ENCODE measurements at regions not wholly inside any gene's neighbourhood (a gene's known extent, or its start where the extent isn't known, plus 50 kb on each side); places are given as distances from the start of the nearest gene placed in this dataset.
"Not testable (repeated sequence)": the region's sequence is repeated elsewhere in the genome, so short reads cannot be mapped to it uniquely, and the experiment has no call there.

DNA sequence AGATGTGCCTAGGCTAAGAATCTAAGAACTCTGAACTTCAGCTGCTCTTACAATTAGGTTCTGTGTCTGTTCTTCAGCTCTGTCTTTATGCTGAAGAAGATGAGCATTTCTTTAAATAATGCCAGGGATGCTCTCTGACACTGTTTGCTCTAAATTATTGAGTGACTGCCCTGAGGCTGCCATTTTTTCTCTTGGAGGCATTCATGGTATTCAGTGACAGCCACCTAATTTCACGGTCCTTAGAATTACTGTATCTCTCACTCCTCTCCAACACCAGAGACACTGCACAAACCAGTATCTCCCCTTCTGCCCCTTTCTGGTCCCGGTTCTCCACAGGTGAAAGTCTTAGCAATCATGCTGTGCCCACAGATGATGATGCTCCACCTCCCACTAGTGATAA lies 123.6 kb upstream of the MPHOSPH6 start:
- H3K27me3 ChIP-seq = peaks cover 6% of the 10 kb centered on the region
- TF ChIP-seq, protein P1, sequence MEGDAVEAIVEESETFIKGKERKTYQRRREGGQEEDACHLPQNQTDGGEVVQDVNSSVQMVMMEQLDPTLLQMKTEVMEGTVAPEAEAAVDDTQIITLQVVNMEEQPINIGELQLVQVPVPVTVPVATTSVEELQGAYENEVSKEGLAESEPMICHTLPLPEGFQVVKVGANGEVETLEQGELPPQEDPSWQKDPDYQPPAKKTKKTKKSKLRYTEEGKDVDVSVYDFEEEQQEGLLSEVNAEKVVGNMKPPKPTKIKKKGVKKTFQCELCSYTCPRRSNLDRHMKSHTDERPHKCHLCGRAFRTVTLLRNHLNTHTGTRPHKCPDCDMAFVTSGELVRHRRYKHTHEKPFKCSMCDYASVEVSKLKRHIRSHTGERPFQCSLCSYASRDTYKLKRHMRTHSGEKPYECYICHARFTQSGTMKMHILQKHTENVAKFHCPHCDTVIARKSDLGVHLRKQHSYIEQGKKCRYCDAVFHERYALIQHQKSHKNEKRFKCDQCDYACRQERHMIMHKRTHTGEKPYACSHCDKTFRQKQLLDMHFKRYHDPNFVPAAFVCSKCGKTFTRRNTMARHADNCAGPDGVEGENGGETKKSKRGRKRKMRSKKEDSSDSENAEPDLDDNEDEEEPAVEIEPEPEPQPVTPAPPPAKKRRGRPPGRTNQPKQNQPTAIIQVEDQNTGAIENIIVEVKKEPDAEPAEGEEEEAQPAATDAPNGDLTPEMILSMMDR (IDR thresholded peaks at IDR 0.05; ENCODE audit: low read depth, low read length) = no peak
- H3K27ac ChIP-seq = no peak overlapping the region
- H3K36me3 ChIP-seq = no peaks in the 10 kb centered on the region
- H3K4me3 ChIP-seq = no peak overlapping the region
- no peaks in the 10 kb centered on the region for H3K4me1 ChIP-seq (ENCODE audit: low read depth)
- no peak for DNase-seq (ENCODE audit: low read depth in 1 of 2, low spot score in 1 of 2)
- no peaks in the 10 kb centered on the region for H3K9me3 ChIP-seq (ENCODE audit: low read depth)

DNA sequence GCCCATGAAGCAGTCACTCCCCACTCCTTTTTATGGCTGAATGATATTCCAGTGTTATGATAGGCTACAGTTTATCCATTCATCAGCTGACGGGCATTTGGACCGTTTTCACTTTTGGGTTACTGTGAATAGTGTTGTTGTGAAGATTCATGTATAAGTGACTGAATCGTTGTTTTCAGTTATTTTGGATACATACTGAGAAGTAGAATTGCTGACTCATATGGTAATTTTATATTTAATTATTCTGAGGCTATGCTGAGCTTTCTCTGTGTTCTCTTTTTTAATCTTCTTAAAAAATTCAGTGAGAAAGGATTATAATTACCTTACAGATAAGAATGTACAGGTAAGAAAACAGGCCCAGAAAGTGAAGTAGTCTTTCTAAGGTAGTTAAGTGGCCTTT lies 117.9 kb upstream of the MPHOSPH6 start:
- peaks cover 11% of the 10 kb centered on the region for H3K27me3 ChIP-seq
- H3K4me3 ChIP-seq = no peak overlapping the region
- TF ChIP-seq, protein P1 (IDR thresholded peaks at IDR 0.05; ENCODE audit: low read depth, low read length) = no peak
- H3K27ac ChIP-seq = no peak overlapping the region
- no peaks in the 10 kb centered on the region for H3K36me3 ChIP-seq
- H3K9me3 ChIP-seq (ENCODE audit: low read depth) = no peaks in the 10 kb centered on the region
- H3K4me1 ChIP-seq (ENCODE audit: low read depth) = no peaks in the 10 kb centered on the region
- DNase-seq (ENCODE audit: low read depth in 1 of 2, low spot score in 1 of 2) = no peak

GRCh38 chr16:82282662-82283061 lies 112.6 kb upstream of the MPHOSPH6 start:
- H3K27me3 ChIP-seq = peaks cover 5% of the 10 kb centered on the region
- H3K4me3 ChIP-seq = no peak overlapping the region
- H3K27ac ChIP-seq = no peak overlapping the region
- no peaks in the 10 kb centered on the region for H3K36me3 ChIP-seq
- no peak for DNase-seq (ENCODE audit: low read depth in 1 of 2, low spot score in 1 of 2)
- H3K9me3 ChIP-seq (ENCODE audit: low read depth) = no peaks in the 10 kb centered on the region
- TF ChIP-seq, protein P1 (IDR thresholded peaks at IDR 0.05; ENCODE audit: low read depth, low read length) = no peak
- no peaks in the 10 kb centered on the region for H3K4me1 ChIP-seq (ENCODE audit: low read depth)

GRCh38 chr16:82281544-82281943 lies 111.5 kb upstream of the MPHOSPH6 start:
- no peaks in the 10 kb centered on the region for H3K9me3 ChIP-seq (ENCODE audit: low read depth)
- H3K4me3 ChIP-seq = no peak overlapping the region
- H3K27me3 ChIP-seq = peaks cover 8% of the 10 kb centered on the region
- TF ChIP-seq, protein P1 (IDR thresholded peaks at IDR 0.05; ENCODE audit: low read depth, low read length) = no peak
- no peaks in the 10 kb centered on the region for H3K36me3 ChIP-seq
- H3K27ac ChIP-seq = no peak overlapping the region
- no peak for DNase-seq (ENCODE audit: low read depth in 1 of 2, low spot score in 1 of 2)
- H3K4me1 ChIP-seq (ENCODE audit: low read depth) = no peaks in the 10 kb centered on the region

GRCh38 chr16:82280867-82281266 lies 110.8 kb upstream of the MPHOSPH6 start:
- no peak overlapping the region for H3K27ac ChIP-seq
- DNase-seq (ENCODE audit: low read depth in 1 of 2, low spot score in 1 of 2) = no peak
- no peaks in the 10 kb centered on the region for H3K9me3 ChIP-seq (ENCODE audit: low read depth)
- H3K4me1 ChIP-seq (ENCODE audit: low read depth) = no peaks in the 10 kb centered on the region
- no peak overlapping the region for H3K4me3 ChIP-seq
- peaks cover 8% of the 10 kb centered on the region for H3K27me3 ChIP-seq
- TF ChIP-seq, protein P1 (IDR thresholded peaks at IDR 0.05; ENCODE audit: low read depth, low read length) = no peak
- no peaks in the 10 kb centered on the region for H3K36me3 ChIP-seq

DNA sequence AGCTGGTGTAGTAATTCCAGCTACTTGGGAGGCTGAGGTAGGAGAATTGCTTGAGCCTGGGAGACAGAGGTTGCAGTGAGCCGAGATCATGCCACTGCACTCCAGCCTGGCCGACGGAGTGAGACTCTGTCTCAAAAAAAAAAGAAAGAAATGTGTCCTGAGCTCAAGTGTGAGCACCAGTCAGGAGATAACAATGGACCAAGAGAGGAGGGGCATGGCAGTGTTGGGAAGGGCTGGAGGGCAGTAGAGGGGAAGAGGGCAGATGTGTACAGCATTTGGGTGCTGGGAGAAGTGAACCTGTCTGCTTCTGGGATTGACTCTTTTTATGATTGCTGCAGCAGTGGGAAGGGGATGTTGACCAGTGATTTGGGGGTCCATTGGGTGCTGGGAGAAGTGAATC lies 105.3 kb upstream of the MPHOSPH6 start:
- H3K4me3 ChIP-seq; H3K27ac ChIP-seq; H3K36me3 ChIP-seq; DNase-seq (ENCODE audit: low read depth in 1 of 2, low spot score in 1 of 2); H3K27me3 ChIP-seq; H3K9me3 ChIP-seq (ENCODE audit: low read depth); H3K4me1 ChIP-seq (ENCODE audit: low read depth): not testable (repeated sequence)
